Adrenal gland (tissue), 5 donors: ENCODE measurements at regions not wholly inside any gene's neighbourhood (a gene's known extent, or its start where the extent isn't known, plus 50 kb on each side); places are given as distances from the start of the nearest gene placed in this dataset.

Source experiments
- POLR2A ChIP-seq, 2 donors: fragments of 450-650 bp; IDR thresholded peaks; one replicate each; pipeline ENCODE4 v1.6.1; 2017; ENCODE audit warnings: antibody characterized with exemption in 2 of 2, mild to moderate bottlenecking in 2 of 2, moderate library complexity in 1 of 2
- TF ChIP-seq, protein P1 (sequence below), 6 experiments: fragments of 450-650 bp in 4 of 6; fragments of 200-600 bp in 2 of 6; sonication (generic) in 1 of 6; IDR thresholded peaks; 1 replicate in 5 of 6; 2 replicates in 1 of 6; pipeline versions ENCODE4 v1.5.1 to v1.8.0; 2016 to 2021; ENCODE audit warnings: antibody characterized with exemption in 6 of 6, mild to moderate bottlenecking in 2 of 6, moderate library complexity in 1 of 6
- donor health status: DM: no; HTN: no; CAD: no.

DNA sequence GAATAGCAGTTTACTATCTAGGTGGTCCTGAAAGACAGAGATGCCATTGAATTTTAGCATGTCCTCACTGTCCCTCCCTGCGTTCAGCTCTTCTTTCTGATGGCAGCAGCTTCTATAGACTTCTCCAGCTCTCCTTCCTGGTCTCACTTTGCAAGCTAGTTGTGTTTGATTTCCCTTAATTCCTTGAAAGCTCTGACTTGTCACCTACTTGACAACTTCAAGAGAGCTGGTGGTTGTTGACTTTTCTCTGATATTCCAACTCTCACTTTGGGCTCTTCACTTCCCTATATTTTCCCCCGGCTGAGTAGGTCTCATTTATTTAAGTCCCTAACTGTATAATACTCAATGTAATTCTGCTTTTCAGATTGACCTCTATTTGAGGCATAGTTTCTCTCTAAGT lies 1825.0 kb upstream of the RAG2 start:
- TF ChIP-seq, protein P1, sequence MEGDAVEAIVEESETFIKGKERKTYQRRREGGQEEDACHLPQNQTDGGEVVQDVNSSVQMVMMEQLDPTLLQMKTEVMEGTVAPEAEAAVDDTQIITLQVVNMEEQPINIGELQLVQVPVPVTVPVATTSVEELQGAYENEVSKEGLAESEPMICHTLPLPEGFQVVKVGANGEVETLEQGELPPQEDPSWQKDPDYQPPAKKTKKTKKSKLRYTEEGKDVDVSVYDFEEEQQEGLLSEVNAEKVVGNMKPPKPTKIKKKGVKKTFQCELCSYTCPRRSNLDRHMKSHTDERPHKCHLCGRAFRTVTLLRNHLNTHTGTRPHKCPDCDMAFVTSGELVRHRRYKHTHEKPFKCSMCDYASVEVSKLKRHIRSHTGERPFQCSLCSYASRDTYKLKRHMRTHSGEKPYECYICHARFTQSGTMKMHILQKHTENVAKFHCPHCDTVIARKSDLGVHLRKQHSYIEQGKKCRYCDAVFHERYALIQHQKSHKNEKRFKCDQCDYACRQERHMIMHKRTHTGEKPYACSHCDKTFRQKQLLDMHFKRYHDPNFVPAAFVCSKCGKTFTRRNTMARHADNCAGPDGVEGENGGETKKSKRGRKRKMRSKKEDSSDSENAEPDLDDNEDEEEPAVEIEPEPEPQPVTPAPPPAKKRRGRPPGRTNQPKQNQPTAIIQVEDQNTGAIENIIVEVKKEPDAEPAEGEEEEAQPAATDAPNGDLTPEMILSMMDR (IDR thresholded peaks at IDR 0.05), result no peak
- no peak for TF ChIP-seq POLR2A (IDR thresholded peaks at IDR 0.05)
